ENCODE measurements at regions not wholly inside any gene's neighbourhood (a gene's known extent, or its start where the extent isn't known, plus 50 kb on each side); places are given as distances from the start of the nearest gene placed in this dataset.

- no peaks in the 10 kb centered on the region for H3K4me1 ChIP-seq (ENCODE audit: low read depth)
- no peak for DNase-seq (ENCODE audit: low read depth in 1 of 2, low spot score in 1 of 2)
- H3K4me3 ChIP-seq = no peak overlapping the region
- no peaks in the 10 kb centered on the region for H3K9me3 ChIP-seq (ENCODE audit: low read depth)
- H3K36me3 ChIP-seq = no peaks in the 10 kb centered on the region
- H3K27ac ChIP-seq = no peak overlapping the region
- no peak for TF ChIP-seq CTCF (IDR thresholded peaks at IDR 0.05; ENCODE audit: low read depth, low read length)
- H3K27me3 ChIP-seq = no peaks in the 10 kb centered on the region
Observed at GRCh38 chr13:106178816-106179215, 356.6 kb downstream of the EFNB2 start.

GRCh38 chr13:106177146-106177545 is 358.3 kb downstream of the EFNB2 start:
- Histone ChIP-seq H3K27me3 (no peaks in the 10 kb centered on the region), H3K4me3 (no peak overlapping the region), H3K4me1 (ENCODE audit: low read depth) (no peaks in the 10 kb centered on the region), H3K9me3 (ENCODE audit: low read depth) (no peaks in the 10 kb centered on the region), H3K27ac (no peak overlapping the region), H3K36me3 (no peaks in the 10 kb centered on the region)
- no peak for DNase-seq (ENCODE audit: low read depth in 1 of 2, low spot score in 1 of 2)
- TF ChIP-seq CTCF (IDR thresholded peaks at IDR 0.05; ENCODE audit: low read depth, low read length) = no peak

GRCh38 chr13:106176117-106176516 is 359.3 kb downstream of the EFNB2 start:
- peak in 1 of 2 donors; percentile 13 for DNase-seq (ENCODE audit: low read depth in 1 of 2, low spot score in 1 of 2)

GRCh38 chr13:106173891-106174610 is 361.4 kb downstream of the EFNB2 start:
- Histone ChIP-seq H3K9me3 (ENCODE audit: low read depth) (no peaks in the 10 kb centered on the region), H3K4me1 (ENCODE audit: low read depth) (no peaks in the 10 kb centered on the region), H3K27me3 (no peaks in the 10 kb centered on the region), H3K27ac (no peak overlapping the region), H3K4me3 (no peak overlapping the region), H3K36me3 (no peaks in the 10 kb centered on the region)
- no peak for DNase-seq (ENCODE audit: low read depth in 1 of 2, low spot score in 1 of 2)
- no peak for TF ChIP-seq CTCF (IDR thresholded peaks at IDR 0.05; ENCODE audit: low read depth, low read length)

More at GRCh38 chr13:106176117-106176516, 359.3 kb downstream of the EFNB2 start:
- H3K4me3 ChIP-seq = no peak overlapping the region
- no peaks in the 10 kb centered on the region for H3K27me3 ChIP-seq
- TF ChIP-seq CTCF (IDR thresholded peaks at IDR 0.05; ENCODE audit: low read depth, low read length) = no peak
- H3K27ac ChIP-seq = no peak overlapping the region
- H3K36me3 ChIP-seq = no peaks in the 10 kb centered on the region
- H3K9me3 ChIP-seq (ENCODE audit: low read depth) = no peaks in the 10 kb centered on the region
- no peaks in the 10 kb centered on the region for H3K4me1 ChIP-seq (ENCODE audit: low read depth)

- TF ChIP-seq CTCF (IDR thresholded peaks at IDR 0.05; ENCODE audit: low read depth, low read length) = no peak
- Histone ChIP-seq H3K4me3 (no peak overlapping the region), H3K9me3 (ENCODE audit: low read depth) (no peaks in the 10 kb centered on the region), H3K36me3 (no peaks in the 10 kb centered on the region), H3K4me1 (ENCODE audit: low read depth) (no peaks in the 10 kb centered on the region), H3K27me3 (no peaks in the 10 kb centered on the region), H3K27ac (no peak overlapping the region)
- no peak for DNase-seq (ENCODE audit: low read depth in 1 of 2, low spot score in 1 of 2)
Observed at GRCh38 chr13:106173346-106173745, 362.1 kb downstream of the EFNB2 start.

Data from cardiac muscle cell (in vitro differentiated cells and primary cell).